ENCODE measurements at regions not wholly inside any gene's neighbourhood (a gene's known extent, or its start where the extent isn't known, plus 50 kb on each side); places are given as distances from the start of the nearest gene placed in this dataset.

- no peak for TF ChIP-seq CTCF (IDR thresholded peaks at IDR 0.05; ENCODE audit: poor library complexity)
- TF ChIP-seq EZH2 (IDR thresholded peaks at IDR 0.05; ENCODE audit: borderline replicate concordance), result no peak
Measured at GRCh38 chr6:25197111-25197510, 82.1 kb upstream of the CARMIL1 start.

Measured in hepatocyte (in vitro differentiated cells).